ENCODE measurements at regions not wholly inside any gene's neighbourhood (a gene's known extent, or its start where the extent isn't known, plus 50 kb on each side); places are given as distances from the start of the nearest gene placed in this dataset.
"Not testable (repeated sequence)": the region's sequence is repeated elsewhere in the genome, so short reads cannot be mapped to it uniquely, and the experiment has no call there.

DNA sequence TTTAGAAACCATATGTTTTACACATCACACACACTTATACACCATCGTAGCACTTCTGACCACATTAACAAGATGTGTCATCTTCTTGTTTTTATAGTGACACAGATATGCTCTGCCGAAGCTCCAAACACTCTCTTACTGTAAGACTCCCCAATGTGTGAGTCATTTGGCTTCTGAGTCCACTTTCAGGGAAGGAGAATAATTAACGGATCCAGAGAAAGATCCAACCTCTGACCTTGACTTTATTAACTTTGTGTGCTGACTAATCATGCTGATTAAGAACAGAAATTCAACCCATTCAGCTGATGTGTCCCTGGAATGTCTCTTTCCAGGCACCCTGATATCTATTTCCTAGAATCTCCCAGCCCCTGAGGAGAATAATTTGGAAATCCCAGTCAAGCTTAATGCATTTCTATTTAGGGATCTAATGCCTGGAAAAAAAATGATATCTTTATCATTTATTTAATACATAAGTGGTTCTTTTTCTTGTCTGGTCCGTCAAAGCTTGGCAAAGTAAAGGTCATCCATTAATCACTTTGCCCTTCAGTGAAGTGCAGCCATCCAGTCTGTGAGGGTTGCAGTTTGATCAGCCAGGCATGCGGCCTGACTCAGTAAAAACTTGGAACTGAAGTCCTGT lies 615.8 kb upstream of the SYT4 start:
- no peak for DNase-seq

DNA sequence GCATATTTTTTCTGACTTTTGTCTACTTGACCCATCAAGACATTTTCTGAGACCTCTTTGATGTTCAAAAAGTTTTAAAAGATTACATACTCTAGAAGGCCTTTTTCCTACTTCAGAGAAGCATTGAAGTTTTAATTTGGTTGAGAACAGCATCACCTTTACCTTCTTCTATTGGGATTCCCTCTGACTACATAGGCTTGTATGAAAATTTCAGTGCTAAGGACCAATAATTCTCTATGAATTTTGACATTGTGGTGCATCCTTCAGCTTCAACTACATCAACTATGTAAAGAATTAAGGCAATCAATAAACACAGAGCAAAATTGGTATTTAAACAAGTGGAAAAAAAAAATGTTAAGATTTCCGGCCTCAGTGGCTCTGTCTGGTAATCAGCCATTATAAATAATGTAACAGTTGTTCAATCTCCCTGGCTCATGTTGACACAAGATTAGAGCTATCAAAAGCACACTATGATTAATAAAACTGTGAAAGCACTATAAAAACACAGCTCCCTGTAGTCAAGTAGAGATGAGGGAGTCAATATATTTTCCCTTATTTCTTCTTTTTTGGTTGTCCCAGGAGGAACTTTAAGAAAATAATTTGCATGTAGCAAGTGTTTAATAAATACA lies 627.0 kb upstream of the SYT4 start:
- DNase-seq = no peak

DNA sequence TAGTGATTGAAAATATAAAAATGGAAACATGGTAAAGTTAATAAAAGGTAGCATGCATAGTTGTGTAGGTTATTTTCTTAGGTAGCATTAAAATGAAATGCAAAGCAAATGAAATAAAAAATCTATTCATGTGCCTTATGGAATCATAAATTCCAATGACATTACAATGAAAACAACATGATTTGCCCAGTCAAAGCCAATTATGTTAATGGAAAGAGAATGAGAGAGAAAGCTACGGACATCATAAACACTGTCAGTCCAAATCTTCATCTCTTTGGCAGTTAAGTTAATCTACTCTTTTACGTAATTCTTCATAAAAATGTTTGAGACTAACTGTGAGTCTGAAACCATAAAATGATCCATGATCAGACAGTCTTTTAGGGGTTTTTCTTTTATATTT lies 636.7 kb upstream of the SYT4 start:
- no peak for DNase-seq

DNA sequence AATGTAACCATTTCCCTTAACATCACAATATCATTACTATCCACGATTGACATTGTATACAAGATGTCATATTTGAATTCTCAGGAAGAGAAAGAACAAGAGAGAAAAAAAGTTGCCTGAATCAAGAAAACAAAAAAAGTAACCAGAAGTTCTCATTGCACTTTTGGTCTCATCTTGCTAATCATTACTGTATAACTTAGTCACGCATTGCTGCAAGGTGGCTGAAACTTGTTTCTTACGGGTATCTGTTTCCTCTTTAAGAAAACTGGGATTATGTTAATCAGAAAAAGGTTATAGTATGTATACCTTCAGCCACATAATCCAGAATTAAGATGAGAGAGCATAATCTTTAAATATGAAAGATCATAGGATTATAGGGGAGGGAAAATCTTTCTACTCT lies 639.7 kb upstream of the SYT4 start:
- DNase-seq = no peak

DNA sequence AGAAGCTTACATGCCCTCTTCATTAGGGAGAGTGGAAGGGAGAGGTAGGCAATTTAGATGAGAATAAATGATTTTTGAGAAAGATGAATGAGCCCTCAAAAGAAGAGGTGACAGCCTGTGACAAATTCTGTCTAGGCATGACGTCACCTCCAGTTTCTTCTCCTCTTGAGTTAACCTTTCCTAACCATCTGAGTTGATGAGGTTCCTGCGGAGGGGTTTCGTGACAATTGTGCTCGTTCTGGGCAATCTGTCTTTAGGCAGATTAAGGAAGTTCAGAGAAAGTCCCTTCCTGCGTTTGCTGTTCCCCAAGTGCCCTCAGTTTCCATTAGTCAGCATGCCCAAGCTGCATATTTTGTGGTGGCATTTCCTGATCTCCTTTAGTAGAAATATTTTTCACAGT lies 640.2 kb upstream of the SYT4 start:
- no peak for DNase-seq

DNA sequence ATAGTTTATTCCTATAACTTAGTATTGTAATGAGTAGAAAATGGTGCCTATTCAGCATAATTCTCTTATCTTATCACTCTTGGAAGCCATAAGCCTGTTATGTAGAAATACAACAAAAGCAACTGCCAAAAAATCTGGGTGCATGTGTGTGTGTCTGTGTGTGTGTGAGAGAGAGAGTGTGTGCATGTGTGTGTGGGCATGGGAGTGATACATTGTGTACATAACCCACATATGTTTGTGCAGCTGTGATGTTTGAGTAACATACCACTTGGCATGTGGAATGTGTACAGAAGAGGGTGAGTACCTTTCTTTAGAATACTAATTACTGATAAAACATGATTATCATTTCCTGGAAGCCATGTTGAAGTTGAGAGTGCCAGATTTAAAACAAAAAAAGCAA lies 642.3 kb upstream of the SYT4 start:
- DNase-seq = no peak

DNA sequence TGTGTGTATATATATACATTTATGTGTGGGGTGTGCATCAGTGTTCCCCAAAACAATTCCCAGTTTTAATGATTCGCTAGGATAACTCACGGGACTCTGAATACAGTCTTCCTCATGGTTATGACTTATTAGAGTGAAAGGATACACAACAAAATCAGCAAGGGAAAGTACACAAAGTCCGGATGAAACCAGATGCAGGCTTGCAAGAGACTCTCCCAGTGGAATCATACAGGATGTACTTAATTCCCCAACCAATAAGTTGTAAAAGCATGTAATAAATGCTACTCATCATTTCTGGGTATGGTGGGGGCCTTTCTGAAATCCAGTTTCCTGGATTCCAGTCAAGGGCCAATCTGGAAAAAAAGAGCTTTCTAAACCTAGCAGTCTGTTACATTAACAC lies 654.1 kb upstream of the SYT4 start:
- no peak for DNase-seq

DNA sequence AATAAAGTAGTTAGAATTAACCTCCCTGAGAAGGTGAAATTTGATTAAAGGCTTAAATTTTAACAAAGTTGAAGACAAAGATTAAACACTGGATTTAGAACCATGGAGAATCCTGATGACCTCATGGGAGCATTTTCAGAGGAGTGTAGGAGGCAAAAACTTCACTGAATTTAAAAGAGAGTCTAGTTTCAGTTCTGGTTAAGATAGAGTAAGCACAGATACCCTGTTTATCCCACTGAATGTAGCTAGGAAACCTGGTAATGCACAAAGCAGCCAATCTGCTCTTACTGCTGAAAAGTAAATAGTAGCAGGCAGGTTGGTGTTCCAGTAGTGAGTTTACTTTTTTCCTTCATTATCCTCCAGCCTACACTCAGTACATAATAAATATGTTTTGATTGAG lies 654.9 kb upstream of the SYT4 start:
- DNase-seq = no peak

DNA sequence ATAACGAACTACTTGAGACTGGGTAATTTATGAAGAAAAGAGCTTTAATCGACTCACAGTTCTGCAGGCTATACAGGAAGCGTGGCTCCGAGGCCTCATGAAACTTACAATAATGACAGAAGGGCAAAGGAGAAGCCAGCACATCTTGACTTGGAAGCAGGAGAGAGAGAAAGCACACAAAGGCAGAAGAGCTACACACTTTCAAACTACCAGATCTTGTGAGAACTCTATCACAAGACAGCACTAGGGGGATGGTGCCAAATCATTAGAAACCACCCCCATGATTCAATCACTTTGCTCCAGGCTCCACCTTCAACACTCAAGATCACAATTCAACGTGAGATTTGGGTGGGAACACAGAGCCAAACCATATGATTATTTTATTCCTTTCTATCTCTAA lies 655.9 kb upstream of the SYT4 start:
- no peak for DNase-seq

DNA sequence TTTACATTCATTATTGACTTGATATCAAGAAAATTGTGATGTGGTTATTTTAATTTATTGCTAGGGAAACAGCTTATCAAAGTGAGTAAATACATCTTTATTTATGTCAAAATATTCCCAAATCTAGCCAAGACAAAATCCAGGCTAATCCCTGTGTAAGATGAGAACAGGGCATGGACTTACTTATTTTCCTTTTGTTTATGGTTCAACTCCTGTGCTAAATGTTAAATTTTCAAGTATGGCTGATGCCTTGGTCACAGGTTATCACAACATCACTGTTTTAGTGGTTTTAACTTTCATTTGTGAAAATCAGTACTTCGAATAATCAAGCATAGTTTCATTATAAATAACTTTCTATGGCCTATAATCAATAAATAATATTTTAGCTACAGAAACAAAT lies 657.0 kb upstream of the SYT4 start:
- DNase-seq = no peak

DNA sequence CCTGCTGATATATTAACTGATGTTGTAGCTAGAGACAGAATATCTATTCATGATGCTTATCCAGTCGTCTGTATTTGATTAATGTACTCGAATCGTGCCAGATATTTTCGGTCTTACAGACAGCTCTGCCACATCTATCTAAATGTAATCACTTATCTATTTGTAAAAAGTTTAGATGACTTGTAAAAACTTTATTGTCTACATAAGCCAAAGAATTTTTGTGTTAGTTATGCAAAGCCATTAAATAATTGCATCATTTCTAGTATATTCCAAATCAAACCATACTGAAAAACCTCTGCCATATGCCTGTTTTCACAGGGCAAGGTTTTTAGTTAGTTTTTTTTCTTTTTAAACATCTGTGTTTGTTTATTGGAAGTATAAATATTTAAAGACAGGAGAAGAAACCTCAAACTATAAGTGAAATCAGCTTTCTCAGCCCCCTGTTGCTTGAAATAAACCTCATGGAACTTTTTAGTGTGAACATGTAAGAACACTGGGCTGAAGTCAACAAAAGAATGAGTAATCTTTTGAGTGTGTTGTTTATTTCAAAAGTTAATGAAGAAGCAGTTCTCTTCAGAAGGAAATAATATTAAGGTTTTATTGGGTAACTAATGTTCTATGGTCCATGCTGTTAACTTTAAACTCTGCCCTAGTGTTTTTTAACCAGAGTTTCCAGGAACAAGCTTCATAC lies 657.6 kb upstream of the SYT4 start:
- no peak for DNase-seq

DNA sequence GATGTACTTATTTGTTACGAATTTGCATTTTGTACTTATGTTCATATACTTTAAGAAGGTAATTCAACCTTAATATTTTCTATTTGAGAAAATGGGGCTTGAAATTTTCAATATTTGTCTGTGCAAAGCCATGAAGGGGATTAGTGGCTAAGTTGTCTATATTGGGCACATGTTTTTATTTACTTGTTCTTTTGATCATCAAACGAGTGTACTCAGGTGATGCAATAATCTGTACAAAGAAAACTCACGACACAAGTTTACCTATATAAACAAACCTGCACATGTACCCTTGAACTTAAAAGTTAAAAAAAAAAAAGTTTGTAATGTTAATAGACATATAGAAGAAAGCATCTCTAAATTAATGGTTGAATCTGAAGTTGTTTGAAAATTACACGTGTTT lies 658.9 kb upstream of the SYT4 start:
- no peak for DNase-seq

DNA sequence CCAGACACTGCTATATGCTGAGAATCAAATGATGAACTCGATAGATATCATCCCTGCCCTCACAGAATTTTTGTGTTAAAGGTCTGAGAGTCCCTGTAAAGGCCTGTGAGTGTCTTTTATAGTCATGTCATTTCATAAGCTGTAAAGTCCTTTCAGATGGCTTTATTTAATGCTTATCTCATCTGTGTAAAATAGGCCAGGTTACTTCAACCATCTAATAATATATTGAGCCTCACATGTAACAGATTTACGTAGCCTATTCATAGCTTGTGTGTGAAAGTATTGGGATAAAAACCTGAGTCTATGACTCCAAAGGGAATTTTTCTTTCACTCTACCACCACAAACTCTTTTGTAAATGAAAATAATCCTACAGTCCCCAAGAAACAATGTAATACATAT lies 672.0 kb upstream of the SYT4 start:
- DNase-seq = no peak

DNA sequence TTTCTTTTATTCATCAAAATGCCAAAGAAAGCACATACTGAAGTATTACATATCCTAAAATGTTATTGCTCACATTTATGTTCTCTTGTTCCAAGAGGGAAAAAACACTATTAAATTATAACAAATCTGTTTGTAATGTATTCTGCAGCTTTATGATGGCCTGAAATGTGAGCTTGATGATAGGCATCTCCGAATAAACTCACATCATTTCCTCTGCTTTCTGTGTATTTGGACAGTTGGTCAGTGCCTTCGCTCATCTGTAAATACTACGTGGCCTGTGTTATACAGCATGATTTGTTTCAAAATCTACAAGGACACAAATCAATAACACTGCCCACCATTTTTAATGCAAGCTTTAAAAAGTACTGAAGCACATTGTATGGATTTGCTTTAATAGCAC lies 672.8 kb upstream of the SYT4 start:
- DNase-seq = no peak

DNA sequence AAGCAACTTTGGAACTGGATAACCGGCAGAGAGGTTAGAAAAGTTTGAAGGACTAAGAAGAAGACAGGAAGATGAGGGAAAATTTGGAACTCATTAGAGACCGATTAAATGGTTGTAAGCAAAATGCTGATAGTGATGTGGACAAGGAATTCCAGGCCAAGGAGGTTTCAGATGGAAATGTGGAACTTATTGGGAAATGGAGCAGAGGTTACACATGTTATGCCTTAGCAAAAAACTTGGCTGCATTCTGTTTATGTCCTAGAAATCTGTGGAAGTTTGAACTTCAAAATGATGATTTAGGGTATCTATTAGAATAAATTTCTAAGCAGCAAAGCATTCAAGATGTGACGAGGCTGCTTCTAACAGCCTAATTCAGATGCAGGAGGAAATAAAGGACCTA lies 675.1 kb upstream of the SYT4 start:
- no peak for DNase-seq

DNA sequence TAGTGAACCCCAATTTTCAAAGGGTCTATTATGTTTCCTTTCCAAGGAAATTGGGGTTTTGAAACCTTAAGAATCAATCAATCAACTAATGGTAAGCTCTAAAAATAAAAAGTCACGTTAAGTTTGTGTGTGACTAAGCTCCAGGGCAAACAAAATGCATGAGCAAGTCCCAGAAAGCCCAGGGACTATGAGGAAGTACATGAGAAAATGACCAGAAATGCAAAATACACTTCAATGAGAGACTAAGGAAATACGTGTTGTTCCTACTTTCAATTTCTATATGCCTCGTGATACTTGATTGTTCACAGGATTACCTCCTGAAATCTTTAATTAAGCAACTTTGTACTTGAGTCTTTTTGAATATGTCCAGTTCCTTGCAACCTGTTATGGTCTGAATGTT lies 684.4 kb upstream of the SYT4 start:
- no peak for DNase-seq

DNA sequence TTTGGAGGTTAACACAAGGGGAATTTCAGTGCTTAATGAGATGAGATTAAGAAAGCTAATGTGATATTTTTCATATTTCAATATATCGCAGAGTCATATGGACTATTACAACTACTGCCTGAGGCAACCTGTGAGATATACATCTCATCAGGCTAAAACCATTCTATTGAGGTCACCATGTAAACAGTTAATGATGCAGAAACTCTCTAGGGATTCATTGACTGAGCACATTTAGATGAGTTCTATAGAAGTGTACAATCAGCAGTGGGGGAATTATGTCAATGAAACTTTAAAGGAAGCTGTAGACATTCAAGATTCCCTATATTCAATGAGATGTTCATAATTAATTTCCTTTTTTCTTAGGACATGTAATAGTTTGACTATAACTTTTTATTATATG lies 687.4 kb upstream of the SYT4 start:
- no peak for DNase-seq

DNA sequence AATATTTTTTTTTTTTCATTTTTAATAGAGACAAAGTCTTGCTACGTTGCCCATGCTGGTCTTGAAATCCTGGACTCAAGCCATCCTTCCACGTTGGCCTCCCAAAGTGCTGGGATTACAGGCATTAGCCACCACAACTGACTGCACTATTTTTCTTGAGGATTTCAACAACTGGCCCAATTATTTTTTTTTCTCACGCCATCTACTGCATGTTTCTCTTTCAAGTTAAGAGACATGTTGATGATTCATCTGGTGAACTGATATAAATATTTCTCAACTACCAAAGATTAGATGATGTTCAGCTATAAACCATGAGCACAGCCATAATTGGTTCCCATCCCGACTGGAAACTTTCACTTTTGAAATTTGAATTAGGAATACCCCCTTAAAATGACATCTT lies 688.4 kb upstream of the SYT4 start:
- DNase-seq = no peak

DNA sequence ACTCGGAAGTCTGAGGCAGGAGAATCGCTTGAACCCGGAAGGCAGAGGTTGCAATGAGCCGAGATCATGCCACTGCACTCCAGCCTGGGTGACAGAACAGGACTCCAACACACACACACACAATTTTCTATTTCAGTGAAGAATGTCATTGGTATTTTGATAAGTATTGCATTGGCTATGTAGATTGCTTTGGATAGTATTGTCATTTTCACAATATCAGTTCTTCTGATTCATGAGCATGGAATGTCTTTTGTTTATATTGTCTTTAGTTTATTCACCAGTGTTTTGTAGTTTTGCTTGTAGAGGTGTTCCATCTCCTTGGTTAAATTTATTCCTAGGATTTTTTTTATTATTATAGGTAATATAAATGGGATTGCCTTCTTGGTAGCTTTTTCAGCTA lies 693.4 kb upstream of the SYT4 start:
- no peak for DNase-seq

DNA sequence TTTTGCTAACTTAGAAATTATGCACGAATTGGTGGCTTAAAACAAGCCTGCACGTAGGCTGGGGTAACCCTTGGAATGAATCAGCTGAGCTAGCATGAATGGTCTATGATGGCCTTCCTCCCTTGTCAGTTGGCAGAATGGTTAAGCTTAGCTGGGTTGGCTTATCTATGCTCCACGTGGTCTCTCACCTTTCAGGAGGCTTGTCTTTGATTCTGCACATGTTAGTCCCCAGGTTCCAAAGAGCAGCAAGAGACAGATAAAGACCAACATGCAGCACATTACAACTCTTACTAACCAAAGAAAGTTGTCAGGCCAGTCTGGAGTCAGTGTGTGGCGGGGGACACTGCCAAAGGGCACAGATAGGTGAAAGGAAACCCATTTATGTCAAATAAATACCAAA lies 700.9 kb upstream of the SYT4 start:
- DNase-seq = no peak

DNA sequence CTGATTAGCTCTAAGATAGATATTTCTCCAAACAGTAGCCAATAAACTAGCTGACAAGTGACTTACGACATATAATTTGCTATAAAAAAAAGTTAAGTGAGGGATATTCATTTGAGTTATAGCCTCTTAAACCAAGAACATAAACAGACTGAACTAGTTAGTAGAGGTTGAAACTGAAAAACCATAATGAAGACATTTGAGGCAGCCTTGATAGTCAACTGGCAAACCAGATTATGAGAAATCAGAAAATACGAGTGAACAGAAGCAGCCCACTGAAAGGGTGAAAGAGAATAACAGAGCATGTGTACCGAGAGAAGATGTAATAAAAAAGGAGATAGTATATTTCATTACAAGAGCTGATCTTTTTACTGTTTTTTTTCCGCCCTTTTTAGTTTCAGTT lies 698.1 kb upstream of the SETBP1 start:
- DNase-seq = no peak

DNA sequence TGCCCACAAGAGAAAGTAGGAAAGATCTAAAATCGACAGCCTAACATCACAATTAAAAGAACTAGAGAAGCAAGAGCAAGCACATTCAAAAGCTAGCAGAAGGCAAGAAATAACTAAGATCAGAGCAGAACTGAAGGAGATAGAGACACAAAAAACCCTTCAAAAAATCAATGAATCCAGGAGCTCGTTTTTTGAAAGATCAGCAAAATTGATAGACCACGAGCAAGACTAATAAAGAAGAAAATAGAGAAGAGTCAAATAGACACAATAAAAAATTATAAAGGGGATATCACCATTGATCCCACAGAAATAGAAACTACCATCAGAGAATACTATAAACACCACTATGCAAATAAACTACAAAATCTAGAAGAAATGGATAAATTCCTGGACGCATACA lies 693.6 kb upstream of the SETBP1 start:
- not testable (repeated sequence) for DNase-seq

DNA sequence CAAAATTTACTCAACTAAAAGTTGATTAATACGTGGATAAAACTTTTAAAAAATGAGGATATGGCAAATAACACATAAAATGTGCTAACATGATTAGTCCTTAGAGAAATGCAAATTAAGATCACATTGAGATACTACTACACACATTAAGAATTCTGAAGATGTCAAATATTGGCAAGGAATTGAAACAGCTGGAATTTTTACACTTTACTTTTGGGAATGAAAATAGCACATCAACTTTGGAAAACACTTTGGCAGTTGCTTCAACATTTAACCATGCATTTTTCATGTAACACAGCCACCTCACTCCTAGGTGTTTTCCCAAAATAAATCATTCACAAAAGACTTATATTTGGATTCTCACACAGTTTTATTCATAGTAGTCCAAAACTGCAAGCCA lies 687.9 kb upstream of the SETBP1 start:
- no peak for DNase-seq

DNA sequence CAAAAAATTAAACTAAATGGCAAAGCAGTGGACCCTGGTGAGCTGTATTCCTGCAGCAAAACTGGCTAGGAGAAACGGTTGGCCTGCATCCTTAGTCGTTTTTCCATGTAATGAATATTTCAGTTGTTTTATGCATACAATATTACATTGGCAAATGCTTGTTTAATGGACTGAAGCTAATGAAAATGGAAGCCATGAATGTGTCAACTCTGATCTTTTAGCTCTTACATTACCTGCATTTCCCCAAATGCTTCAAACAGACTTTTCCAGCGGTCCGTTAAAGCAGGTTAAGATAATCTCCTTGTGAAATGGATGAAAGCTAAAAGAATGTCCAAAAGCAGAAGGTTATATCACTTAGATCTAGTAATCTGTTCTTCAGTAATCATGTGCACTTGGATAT lies 686.3 kb upstream of the SETBP1 start:
- no peak for DNase-seq

DNA sequence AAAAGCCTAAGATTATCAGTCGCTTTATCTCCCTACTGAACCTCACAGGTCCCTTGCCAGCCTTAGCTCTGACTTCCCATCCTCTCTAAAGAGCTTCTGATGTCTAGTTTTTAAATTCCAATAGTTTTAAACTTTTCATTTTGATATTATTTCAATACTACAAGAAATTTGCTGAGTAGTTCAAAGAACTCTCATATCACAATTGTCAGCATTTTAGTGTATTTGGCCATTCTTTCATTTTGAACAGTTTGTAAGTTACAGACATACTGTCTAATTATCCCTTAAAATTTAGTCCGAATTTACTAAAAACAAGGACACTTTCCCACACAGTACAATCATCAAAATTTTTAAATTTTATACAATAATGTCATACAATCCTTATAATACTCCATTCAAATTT lies 666.8 kb upstream of the SETBP1 start:
- DNase-seq = no peak
